OCI-LY3 (cell line): ENCODE measurements at regions not wholly inside any gene's neighbourhood (a gene's known extent, or its start where the extent isn't known, plus 50 kb on each side); places are given as distances from the start of the nearest gene placed in this dataset.

ENCODE experiments used
- H2AFZ ChIP-seq: fragments of 200-600, 300-600 bp; shearing (Covaris generic); 2 replicates; pipeline ENCODE4 v1.6.0; 2014; ENCODE audit warnings: antibody characterized with exemption, low read depth, low read length
- H3K27ac ChIP-seq: fragments of 200-600, 300-600 bp; sonication (generic); 2 replicates; pipeline ENCODE4 v1.5.1; 2014; ENCODE audit warnings: mild to moderate bottlenecking, low read length, moderate library complexity, mixed read lengths
- H3K27me3 ChIP-seq: fragments of 200-600, 300-600 bp; sonication (generic); 2 replicates; pipeline ENCODE4 v1.6.1; 2014; ENCODE audit warnings: low read depth, low read length, mixed read lengths
- H3K36me3 ChIP-seq: fragments of 200-600, 300-600 bp; sonication (generic); replicated peaks from 2 replicates; pipeline ENCODE3; 2014; ENCODE audit warnings: low read depth, low read length, mixed read lengths
- H3K4me1 ChIP-seq: fragments of 300-600, 200-600 bp; sonication (generic); 2 replicates; pipeline ENCODE4 v1.6.1; 2014; ENCODE audit warnings: low read length, mixed read lengths
- H3K4me2 ChIP-seq: fragments of 200-600, 300-600 bp; sonication (generic); 2 replicates; pipeline ENCODE4 v1.6.1; 2014; ENCODE audit warnings: low read length, mixed read lengths
- H3K4me3 ChIP-seq: fragments of 300-600, 200-600 bp; sonication (generic); 2 replicates; pipeline ENCODE4 v1.5.1; 2014; ENCODE audit warnings: antibody characterized with exemption, mild to moderate bottlenecking, low read length, moderate library complexity
- H3K79me2 ChIP-seq: fragments of 300-600, 200-600 bp; shearing (Covaris generic); 2 replicates; pipeline ENCODE4 v1.6.1; 2014; ENCODE audit warnings: mild to moderate bottlenecking, low read length, mixed read lengths
- H3K9ac ChIP-seq: fragments of 300-600, 200-600 bp; shearing (Covaris generic); 2 replicates; pipeline ENCODE4 v1.6.0; 2014; ENCODE audit warnings: mild to moderate bottlenecking, low read length, moderate library complexity
- H3K9me3 ChIP-seq: fragments of 200-600, 300-600 bp; shearing (Covaris generic); 2 replicates; pipeline ENCODE4 v1.6.1; 2014; ENCODE audit warnings: low read length, mixed read lengths; ENCODE audit not compliant: insufficient read depth
- H4K20me1 ChIP-seq: fragments of 200-600, 300-600 bp; sonication (generic); 2 replicates; pipeline ENCODE4 v1.6.1; 2016; ENCODE audit warnings: low read length, mixed read lengths; ENCODE audit not compliant: insufficient read depth
- CTCF ChIP-seq: fragments of 200-600, 300-600 bp; sonication (generic); IDR thresholded peaks from 2 replicates; pipeline ENCODE4 v1.5.1; 2014; ENCODE audit warnings: antibody characterized with exemption, low read length, low read depth
- EZH2phosphoT487 ChIP-seq: fragments of 200-600 bp; shearing (Covaris generic); IDR thresholded peaks from 2 replicates; pipeline ENCODE4 v1.6.1; 2018; ENCODE audit warnings: antibody characterized with exemption, mixed run types, low read depth

- Histone ChIP-seq H3K4me2 (no peak overlapping the region), H3K4me3 (no peak overlapping the region), H4K20me1 (no peaks in the 10 kb centered on the region), H3K9me3 (no peaks in the 10 kb centered on the region), H2AFZ (no peak overlapping the region), H3K27me3 (no peaks in the 10 kb centered on the region), H3K27ac (no peak overlapping the region), H3K79me2 (no peaks in the 10 kb centered on the region), H3K4me1 (no peaks in the 10 kb centered on the region), H3K36me3 (no peaks in the 10 kb centered on the region), H3K9ac (no peak overlapping the region)
- no peak for TF ChIP-seq CTCF
- TF ChIP-seq EZH2phosphoT487 = no peak
These were observed 96.5 kb upstream of the PACRGL start for GRCh38 chr4:20603671-20604313.

GRCh38 chr4:20612313-20612712 lies 87.9 kb upstream of the PACRGL start:
- H3K79me2 ChIP-seq = no peaks in the 10 kb centered on the region
- no peak overlapping the region for H3K4me2 ChIP-seq
- no peak overlapping the region for H3K9ac ChIP-seq
- H4K20me1 ChIP-seq = no peaks in the 10 kb centered on the region
- H3K27me3 ChIP-seq = no peaks in the 10 kb centered on the region
- H3K27ac ChIP-seq = no peak overlapping the region
- H3K4me3 ChIP-seq = no peak overlapping the region
- no peaks in the 10 kb centered on the region for H3K9me3 ChIP-seq
- H2AFZ ChIP-seq = no peak overlapping the region
- H3K36me3 ChIP-seq = no peaks in the 10 kb centered on the region
- H3K4me1 ChIP-seq = no peaks in the 10 kb centered on the region
- TF ChIP-seq EZH2phosphoT487 = no peak
- no peak for TF ChIP-seq CTCF

- Histone ChIP-seq H3K9ac (no peak overlapping the region), H4K20me1 (no peaks in the 10 kb centered on the region), H3K4me2 (no peak overlapping the region), H3K27me3 (no peaks in the 10 kb centered on the region), H3K9me3 (no peaks in the 10 kb centered on the region), H3K4me3 (no peak overlapping the region), H3K4me1 (no peaks in the 10 kb centered on the region), H2AFZ (no peak overlapping the region), H3K79me2 (no peaks in the 10 kb centered on the region), H3K36me3 (no peaks in the 10 kb centered on the region), H3K27ac (no peak overlapping the region)
- no peak for TF ChIP-seq EZH2phosphoT487
- TF ChIP-seq CTCF = no peak
These were observed 85.4 kb upstream of the PACRGL start for GRCh38 chr4:20614816-20615215.

- Histone ChIP-seq H3K27ac (no peak overlapping the region), H3K4me2 (no peak overlapping the region), H3K4me1 (no peaks in the 10 kb centered on the region), H3K27me3 (no peaks in the 10 kb centered on the region), H3K79me2 (no peaks in the 10 kb centered on the region), H3K36me3 (no peaks in the 10 kb centered on the region), H2AFZ (no peak overlapping the region), H4K20me1 (no peaks in the 10 kb centered on the region), H3K9me3 (no peaks in the 10 kb centered on the region), H3K9ac (no peak overlapping the region), H3K4me3 (no peak overlapping the region)
- no peak for TF ChIP-seq EZH2phosphoT487
- TF ChIP-seq CTCF = no peak
These were observed 84.6 kb upstream of the PACRGL start for GRCh38 chr4:20615486-20616260.
